ENCODE measurements at regions not wholly inside any gene's neighbourhood (a gene's known extent, or its start where the extent isn't known, plus 50 kb on each side); places are given as distances from the start of the nearest gene placed in this dataset.
"Not testable (repeated sequence)": the region's sequence is repeated elsewhere in the genome, so short reads cannot be mapped to it uniquely, and the experiment has no call there.

DNA sequence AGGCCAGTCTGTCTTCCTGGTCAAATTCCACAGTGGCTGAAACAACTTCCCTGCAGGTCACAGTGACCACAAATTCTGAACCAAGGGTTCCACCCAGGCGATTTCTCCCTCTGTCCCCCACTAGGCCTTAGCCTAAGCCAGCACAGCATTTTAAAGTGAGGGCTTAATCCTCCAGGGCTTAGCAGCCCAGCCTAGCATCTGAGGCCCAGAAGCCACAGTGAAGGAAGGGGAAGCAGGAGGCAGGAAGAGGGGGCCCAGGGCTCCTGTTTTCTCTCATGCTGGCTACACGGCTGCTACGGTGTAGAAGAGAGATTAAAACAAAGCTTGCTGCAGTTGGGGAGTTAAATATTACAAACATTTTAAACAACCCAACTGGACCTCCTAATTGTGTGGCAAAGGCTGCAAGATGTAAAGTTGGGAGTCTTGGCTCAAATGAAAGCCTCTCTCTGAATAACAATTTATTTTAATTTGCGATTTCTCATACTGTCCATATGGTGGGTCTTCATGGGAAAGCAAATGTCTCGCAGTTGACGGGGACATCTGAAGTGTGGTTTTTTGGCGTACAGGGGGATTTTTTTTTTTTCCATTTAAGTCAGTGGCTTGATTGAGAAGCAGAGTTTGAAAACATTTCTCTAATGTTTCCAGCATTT lies 170.8 kb upstream of the RAI2 start:
- no peaks in the 10 kb centered on the region for H3K27me3 ChIP-seq (ENCODE audit: low read depth)
- intact Hi-C loops (cut with micrococcal nuclease): no loop called here
- no peak for DNase-seq
- no peaks in the 10 kb centered on the region for H3K4me1 ChIP-seq
- no peaks in the 10 kb centered on the region for H3K36me3 ChIP-seq
- H3K9me3 ChIP-seq (replicated peaks): no peaks in the 10 kb centered on the region
- H3K4me3 ChIP-seq: no peak overlapping the region
- TF ChIP-seq, protein P1, sequence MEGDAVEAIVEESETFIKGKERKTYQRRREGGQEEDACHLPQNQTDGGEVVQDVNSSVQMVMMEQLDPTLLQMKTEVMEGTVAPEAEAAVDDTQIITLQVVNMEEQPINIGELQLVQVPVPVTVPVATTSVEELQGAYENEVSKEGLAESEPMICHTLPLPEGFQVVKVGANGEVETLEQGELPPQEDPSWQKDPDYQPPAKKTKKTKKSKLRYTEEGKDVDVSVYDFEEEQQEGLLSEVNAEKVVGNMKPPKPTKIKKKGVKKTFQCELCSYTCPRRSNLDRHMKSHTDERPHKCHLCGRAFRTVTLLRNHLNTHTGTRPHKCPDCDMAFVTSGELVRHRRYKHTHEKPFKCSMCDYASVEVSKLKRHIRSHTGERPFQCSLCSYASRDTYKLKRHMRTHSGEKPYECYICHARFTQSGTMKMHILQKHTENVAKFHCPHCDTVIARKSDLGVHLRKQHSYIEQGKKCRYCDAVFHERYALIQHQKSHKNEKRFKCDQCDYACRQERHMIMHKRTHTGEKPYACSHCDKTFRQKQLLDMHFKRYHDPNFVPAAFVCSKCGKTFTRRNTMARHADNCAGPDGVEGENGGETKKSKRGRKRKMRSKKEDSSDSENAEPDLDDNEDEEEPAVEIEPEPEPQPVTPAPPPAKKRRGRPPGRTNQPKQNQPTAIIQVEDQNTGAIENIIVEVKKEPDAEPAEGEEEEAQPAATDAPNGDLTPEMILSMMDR (IDR thresholded peaks at IDR 0.05; ENCODE audit: borderline replicate concordance): no peak
- no peak overlapping the region for H3K27ac ChIP-seq (replicated peaks)

DNA sequence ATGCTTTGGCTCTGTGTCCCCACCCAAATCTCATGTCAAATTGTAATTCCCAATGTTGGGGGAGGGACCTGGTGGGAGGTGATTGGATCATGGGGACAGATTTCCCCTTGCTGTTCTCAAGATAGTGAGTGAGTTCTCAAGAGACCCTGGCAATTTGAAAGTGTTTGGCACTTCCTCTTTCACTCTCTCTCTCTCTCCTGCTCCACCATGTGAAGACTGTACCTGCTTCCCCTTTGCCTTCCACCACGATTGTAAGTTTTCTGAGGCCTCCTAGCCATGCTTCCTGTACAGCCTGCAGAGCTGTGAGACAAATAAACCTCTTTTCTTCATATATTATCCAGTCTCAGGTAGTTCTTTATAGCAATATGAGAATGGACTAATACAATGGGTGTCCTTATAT lies 169.6 kb upstream of the RAI2 start:
- H3K27me3 ChIP-seq (ENCODE audit: low read depth); H3K4me1 ChIP-seq; H3K9me3 ChIP-seq (replicated peaks); intact Hi-C loops (cut with micrococcal nuclease); H3K36me3 ChIP-seq; H3K4me3 ChIP-seq; DNase-seq; H3K27ac ChIP-seq (replicated peaks): not testable (repeated sequence)

DNA sequence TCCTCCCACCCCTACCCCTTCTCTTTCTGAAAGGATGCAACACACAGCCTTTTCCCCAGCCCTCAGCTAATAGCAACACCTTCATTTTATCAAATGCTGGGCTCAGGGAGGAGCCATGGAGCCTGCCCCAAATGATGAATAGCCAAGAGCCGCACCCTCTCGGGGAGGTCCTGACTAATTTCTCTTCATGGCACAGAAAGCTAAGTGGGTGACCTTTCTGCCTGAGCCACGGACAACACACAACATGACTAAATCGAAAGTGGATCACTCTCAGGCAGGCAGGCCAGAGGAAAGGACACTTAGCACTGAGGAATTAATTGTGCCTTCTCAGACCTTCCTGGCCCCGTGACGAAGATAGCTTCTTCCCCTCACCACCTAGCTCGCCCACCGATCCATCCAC lies 165.1 kb upstream of the RAI2 start:
- TF ChIP-seq, protein P1 (IDR thresholded peaks at IDR 0.05; ENCODE audit: borderline replicate concordance): no peak
- Histone ChIP-seq H3K4me1 (no peaks in the 10 kb centered on the region), H3K9me3 (replicated peaks) (no peaks in the 10 kb centered on the region), H3K4me3 (no peak overlapping the region), H3K27ac (replicated peaks) (no peak overlapping the region), H3K27me3 (ENCODE audit: low read depth) (no peaks in the 10 kb centered on the region), H3K36me3 (no peaks in the 10 kb centered on the region)
- no peak for DNase-seq
- intact Hi-C loops (cut with micrococcal nuclease): no loop called here

DNA sequence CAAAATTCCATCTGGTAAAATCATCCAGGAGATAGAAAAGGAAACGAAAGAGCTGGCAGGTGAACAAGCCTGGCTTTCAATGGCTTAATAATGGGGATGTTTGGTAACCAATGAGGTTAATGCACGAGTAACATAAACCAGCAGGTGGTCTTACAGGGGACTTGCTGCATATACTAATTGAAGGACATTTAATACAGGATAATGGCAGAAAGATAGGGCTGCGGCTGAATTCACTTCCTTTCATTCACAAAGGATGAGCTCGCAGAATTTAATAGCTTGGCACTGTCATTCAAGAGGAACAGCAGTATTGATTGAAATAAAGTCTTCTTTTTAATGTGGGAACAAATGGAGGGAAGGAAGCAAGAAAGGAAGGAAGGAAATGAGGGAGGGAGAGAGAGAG lies 156.3 kb upstream of the RAI2 start:
- TF ChIP-seq, protein P1 (IDR thresholded peaks at IDR 0.05; ENCODE audit: borderline replicate concordance): no peak
- Histone ChIP-seq H3K27me3 (ENCODE audit: low read depth) (no peaks in the 10 kb centered on the region), H3K9me3 (replicated peaks) (no peaks in the 10 kb centered on the region), H3K4me1 (no peaks in the 10 kb centered on the region), H3K36me3 (no peaks in the 10 kb centered on the region), H3K4me3 (no peak overlapping the region), H3K27ac (replicated peaks) (no peak overlapping the region)
- DNase-seq: no peak
- intact Hi-C loops (cut with micrococcal nuclease): no loop called here

DNA sequence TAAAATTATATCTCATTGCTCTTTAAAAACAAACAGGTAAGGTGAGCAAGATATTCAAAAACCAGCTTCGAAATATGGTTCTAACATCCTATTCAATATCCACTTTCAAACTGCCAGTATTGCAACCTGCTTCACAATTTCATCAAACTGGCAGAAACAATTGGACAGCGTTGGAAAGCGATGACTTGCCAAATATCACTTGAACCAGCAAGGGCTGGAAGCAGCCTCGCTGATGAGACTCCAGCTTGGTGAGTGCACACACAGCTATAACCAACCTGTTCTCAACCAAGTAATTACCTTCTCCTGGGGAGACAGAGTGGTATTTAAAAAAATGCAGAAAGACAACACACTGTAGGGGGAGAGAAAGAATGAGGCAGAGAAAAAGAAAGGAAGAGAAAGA lies 155.8 kb upstream of the RAI2 start:
- no peak for DNase-seq
- TF ChIP-seq, protein P1 (IDR thresholded peaks at IDR 0.05; ENCODE audit: borderline replicate concordance): no peak

DNA sequence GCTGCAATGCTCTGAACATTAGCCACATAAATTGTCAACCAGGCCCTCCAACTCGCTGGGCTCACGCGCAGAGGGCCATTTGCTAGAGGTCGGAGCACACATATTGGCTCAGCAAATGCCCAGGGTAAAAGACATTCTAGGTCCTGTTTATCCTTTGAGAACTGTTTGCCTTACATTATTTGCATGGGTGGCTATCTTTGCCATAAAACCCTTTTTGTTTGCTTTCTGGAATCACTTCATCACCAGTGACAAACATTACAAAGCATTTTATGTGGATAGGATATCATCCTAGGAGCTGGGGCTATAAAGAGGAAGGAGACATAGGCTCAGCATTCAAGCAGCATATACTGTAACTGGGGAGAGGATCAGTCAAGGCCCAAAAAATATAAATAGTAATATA lies 149.2 kb upstream of the RAI2 start:
- intact Hi-C loops (cut with micrococcal nuclease): no loop called here
- Histone ChIP-seq H3K4me1 (no peaks in the 10 kb centered on the region), H3K9me3 (replicated peaks) (no peaks in the 10 kb centered on the region), H3K36me3 (no peaks in the 10 kb centered on the region), H3K27me3 (ENCODE audit: low read depth) (no peaks in the 10 kb centered on the region), H3K4me3 (no peak overlapping the region), H3K27ac (replicated peaks) (no peak overlapping the region)
- TF ChIP-seq, protein P1 (IDR thresholded peaks at IDR 0.05; ENCODE audit: borderline replicate concordance): no peak
- no peak for DNase-seq

More for the DNA sequence above, 155.8 kb upstream of the RAI2 start:
- Histone ChIP-seq H3K27me3 (ENCODE audit: low read depth) (no peaks in the 10 kb centered on the region), H3K36me3 (no peaks in the 10 kb centered on the region), H3K4me1 (no peaks in the 10 kb centered on the region), H3K4me3 (no peak overlapping the region), H3K27ac (replicated peaks) (no peak overlapping the region), H3K9me3 (replicated peaks) (no peaks in the 10 kb centered on the region)
- intact Hi-C loops (cut with micrococcal nuclease): no loop called here
